Fibroblast of lung (primary cell): ENCODE measurements at regions not wholly inside any gene's neighbourhood (a gene's known extent, or its start where the extent isn't known, plus 50 kb on each side); places are given as distances from the start of the nearest gene placed in this dataset.

Experiments
- DNase-seq, 2 donors: peaks; one replicate each; pipeline versions ENCODE4 v3.0.0 to v3.0.0-alpha.2; 2010; ENCODE audit warnings: low read depth in 2 of 2
- H2AFZ ChIP-seq: 2 replicates; pipeline ENCODE4 v1.5.1; 2012; ENCODE audit warnings: low read length, control low read depth, inconsistent platforms
- H3K27ac ChIP-seq: 2 replicates; pipeline ENCODE4 v1.5.1; 2011; ENCODE audit warnings: low read length, control low read depth; ENCODE audit not compliant: insufficient read depth
- H3K27me3 ChIP-seq: 2 replicates; pipeline ENCODE4 v1.5.1; 2011; ENCODE audit warnings: mild to moderate bottlenecking, low read length; ENCODE audit not compliant: control insufficient read depth, insufficient read depth
- H3K36me3 ChIP-seq: 2 replicates; pipeline ENCODE4 v1.5.1; 2011; ENCODE audit warnings: low read length; ENCODE audit not compliant: control insufficient read depth, insufficient read depth
- H3K4me1 ChIP-seq: 2 replicates; pipeline ENCODE4 v1.5.1; 2011; ENCODE audit warnings: low read length; ENCODE audit not compliant: control insufficient read depth, insufficient read depth; ENCODE audit errors: extremely low read depth
- H3K4me2 ChIP-seq: 2 replicates; pipeline ENCODE4 v1.5.1; 2011; ENCODE audit warnings: low read length, control low read depth; ENCODE audit not compliant: insufficient read depth; ENCODE audit errors: extremely low read depth
- H3K4me3 ChIP-seq, 4 experiments: fragments of 200-600 bp in 1 of 4; sonication (generic) in 1 of 4; replicated peaks in 1 of 4; 2 replicates each; pipeline ENCODE4 v1.5.1; 2011 to 2016; ENCODE audit warnings: low read length in 4 of 4, low read depth in 3 of 4, mild to moderate bottlenecking in 3 of 4, control low read depth in 2 of 4, inconsistent platforms in 1 of 4, mixed read lengths in 1 of 4; ENCODE audit not compliant: insufficient read depth in 1 of 4; ENCODE audit errors: control extremely low read depth in 1 of 4
- H3K79me2 ChIP-seq: 2 replicates; pipeline ENCODE4 v1.5.1; 2012; ENCODE audit warnings: mild to moderate bottlenecking, low read length, inconsistent platforms; ENCODE audit not compliant: control insufficient read depth, insufficient read depth
- H3K9ac ChIP-seq: 2 replicates; pipeline ENCODE4 v1.5.1; 2011; ENCODE audit warnings: mild to moderate bottlenecking, low read length, control low read depth; ENCODE audit not compliant: insufficient read depth
- H3K9me3 ChIP-seq: 2 replicates; pipeline ENCODE4 v1.5.1; 2012; ENCODE audit warnings: low read depth, low read length; ENCODE audit not compliant: control insufficient read depth, insufficient read depth
- H4K20me1 ChIP-seq: 2 replicates; pipeline ENCODE4 v1.5.1; 2011; ENCODE audit warnings: low read length; ENCODE audit not compliant: control insufficient read depth, insufficient read depth; ENCODE audit errors: extremely low read depth
- CTCF ChIP-seq, 2 donors: IDR thresholded peaks in 1 of 2; conservative IDR thresholded peaks in 1 of 2; 1 replicate in 1 of 2; 2 replicates in 1 of 2; pipeline ENCODE4 v1.5.1; 2011 to 2012; ENCODE audit warnings: low read length in 2 of 2, control low read depth in 1 of 2, inconsistent platforms in 1 of 2, low read depth in 1 of 2, mild to moderate bottlenecking in 1 of 2
- EZH2 ChIP-seq: IDR thresholded peaks from 2 replicates; pipeline ENCODE4 v1.5.1; 2012; ENCODE audit warnings: low read length, control low read depth, mild to moderate bottlenecking; ENCODE audit errors: missing control alignments

GRCh38 chr10:69734797-69735468 is 66.8 kb upstream of the COL13A1 start:
- H4K20me1 ChIP-seq = no peaks in the 10 kb centered on the region
- H3K4me1 ChIP-seq = peaks cover 18% of the 10 kb centered on the region
- H3K79me2 ChIP-seq = no peaks in the 10 kb centered on the region
- H3K4me3 ChIP-seq = no peak overlapping the region
- no peak overlapping the region for H3K27ac ChIP-seq
- H3K9ac ChIP-seq = no peak overlapping the region
- no peaks in the 10 kb centered on the region for H3K36me3 ChIP-seq
- no peak for TF ChIP-seq EZH2
- TF ChIP-seq CTCF (conservative IDR thresholded peaks at IDR 0.05 in 1 of 2, IDR thresholded peaks at IDR 0.05 in 1 of 2; ENCODE audit: low read depth in 1 of 2, low read length in 2 of 2) = no peak
- H2AFZ ChIP-seq = no peak overlapping the region
- no peak overlapping the region for H3K4me2 ChIP-seq
- no peaks in the 10 kb centered on the region for H3K9me3 ChIP-seq
- no peaks in the 10 kb centered on the region for H3K27me3 ChIP-seq
- peak in 1 of 2 donors; percentile 67 for DNase-seq

GRCh38 chr10:69736886-69737641 is 64.6 kb upstream of the COL13A1 start:
- Histone ChIP-seq H2AFZ (no peak overlapping the region), H3K4me1 (peaks cover 7% of the 10 kb centered on the region), H3K79me2 (no peaks in the 10 kb centered on the region), H3K27me3 (no peaks in the 10 kb centered on the region), H3K4me3 (no peak overlapping the region), H3K27ac (no peak overlapping the region), H3K9ac (no peak overlapping the region), H3K4me2 (no peak overlapping the region), H3K9me3 (no peaks in the 10 kb centered on the region), H3K36me3 (no peaks in the 10 kb centered on the region), H4K20me1 (no peaks in the 10 kb centered on the region)
- DNase-seq = peak in 1 of 2 donors; percentile 45
- TF ChIP-seq EZH2 (no peak), CTCF (conservative IDR thresholded peaks at IDR 0.05 in 1 of 2, IDR thresholded peaks at IDR 0.05 in 1 of 2; ENCODE audit: low read depth in 1 of 2, low read length in 2 of 2) (no peak)

- Histone ChIP-seq H3K9ac (no peak overlapping the region), H3K27ac (no peak overlapping the region), H4K20me1 (no peaks in the 10 kb centered on the region), H3K4me3 (no peak overlapping the region), H3K27me3 (no peaks in the 10 kb centered on the region), H3K4me1 (peaks cover 7% of the 10 kb centered on the region), H3K4me2 (no peak overlapping the region), H3K9me3 (no peaks in the 10 kb centered on the region), H2AFZ (no peak overlapping the region), H3K79me2 (no peaks in the 10 kb centered on the region), H3K36me3 (no peaks in the 10 kb centered on the region)
- TF ChIP-seq EZH2 = no peak
- TF ChIP-seq CTCF (conservative IDR thresholded peaks at IDR 0.05 in 1 of 2, IDR thresholded peaks at IDR 0.05 in 1 of 2; ENCODE audit: low read depth in 1 of 2, low read length in 2 of 2) = no peak
- no peak for DNase-seq
Observed at GRCh38 chr10:69738071-69738470, 63.6 kb upstream of the COL13A1 start.
